ENCODE measurements at regions not wholly inside any gene's neighbourhood (a gene's known extent, or its start where the extent isn't known, plus 50 kb on each side); places are given as distances from the start of the nearest gene placed in this dataset.

GRCh38 chr2:195477248-195477995 is 179.6 kb upstream of the SLC39A10 start:
- Histone ChIP-seq H3K4me1 (peaks cover 0 to 4% (median 0%) of the 10 kb centered on the region in 6 donors), H3K27ac (no peak overlapping the region), H3K9me3 (no peaks in the 10 kb centered on the region), H3K36me3 (no peaks in the 10 kb centered on the region), H3K4me3 (no peak overlapping the region), H3K27me3 (replicated peaks in 1 of 7) (no peaks in the 10 kb centered on the region)
- no peak for DNase-seq
- 56 to 70% (median 61%) methylated on average over 2 of the region's 2 CpGs for WGBS, 5 donors
- no peak for TF ChIP-seq POLR2AphosphoS5 (IDR thresholded peaks at IDR 0.05)
- TF ChIP-seq, protein P1, sequence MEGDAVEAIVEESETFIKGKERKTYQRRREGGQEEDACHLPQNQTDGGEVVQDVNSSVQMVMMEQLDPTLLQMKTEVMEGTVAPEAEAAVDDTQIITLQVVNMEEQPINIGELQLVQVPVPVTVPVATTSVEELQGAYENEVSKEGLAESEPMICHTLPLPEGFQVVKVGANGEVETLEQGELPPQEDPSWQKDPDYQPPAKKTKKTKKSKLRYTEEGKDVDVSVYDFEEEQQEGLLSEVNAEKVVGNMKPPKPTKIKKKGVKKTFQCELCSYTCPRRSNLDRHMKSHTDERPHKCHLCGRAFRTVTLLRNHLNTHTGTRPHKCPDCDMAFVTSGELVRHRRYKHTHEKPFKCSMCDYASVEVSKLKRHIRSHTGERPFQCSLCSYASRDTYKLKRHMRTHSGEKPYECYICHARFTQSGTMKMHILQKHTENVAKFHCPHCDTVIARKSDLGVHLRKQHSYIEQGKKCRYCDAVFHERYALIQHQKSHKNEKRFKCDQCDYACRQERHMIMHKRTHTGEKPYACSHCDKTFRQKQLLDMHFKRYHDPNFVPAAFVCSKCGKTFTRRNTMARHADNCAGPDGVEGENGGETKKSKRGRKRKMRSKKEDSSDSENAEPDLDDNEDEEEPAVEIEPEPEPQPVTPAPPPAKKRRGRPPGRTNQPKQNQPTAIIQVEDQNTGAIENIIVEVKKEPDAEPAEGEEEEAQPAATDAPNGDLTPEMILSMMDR (IDR thresholded peaks at IDR 0.05 in 8 of 11, conservative IDR thresholded peaks at IDR 0.05 in 3 of 11), result no peak
- intact Hi-C loops (cut with DNase I; ENCODE audit: low total_unique reads), result no loop called here

DNA sequence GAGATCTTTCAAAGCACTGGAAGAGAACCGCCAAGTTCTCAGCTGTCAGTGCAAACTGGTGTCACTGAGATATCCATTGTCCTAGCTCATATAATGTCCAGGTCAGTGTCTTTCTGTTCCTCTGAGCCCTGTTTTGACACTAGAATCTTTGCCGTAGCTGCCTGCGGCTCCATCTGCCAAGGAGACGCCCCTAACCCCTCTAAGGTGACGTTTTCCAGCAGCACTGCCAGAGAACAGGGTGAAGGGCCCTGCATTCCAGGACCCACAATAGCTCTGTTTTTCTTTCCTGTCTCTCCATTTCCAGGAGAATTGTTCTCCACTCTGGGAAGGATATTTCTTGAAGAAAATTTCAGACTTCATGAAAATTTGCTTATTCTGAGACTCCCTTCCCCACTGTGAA is 181.7 kb upstream of the SLC39A10 start:
- DNase-seq, result no peak
- 81 to 92% (median 87%) methylated on average over 5 of the region's 5 CpGs for WGBS, 5 donors
- TF ChIP-seq, protein P1 (IDR thresholded peaks at IDR 0.05 in 8 of 11, conservative IDR thresholded peaks at IDR 0.05 in 3 of 11), result no peak
- no peak for TF ChIP-seq POLR2AphosphoS5 (IDR thresholded peaks at IDR 0.05)
- TF ChIP-seq POLR2A (IDR thresholded peaks at IDR 0.05), result no peak
- Histone ChIP-seq H3K36me3 (no peaks in the 10 kb centered on the region), H3K9me3 (no peaks in the 10 kb centered on the region), H3K27me3 (replicated peaks in 1 of 7) (no peaks in the 10 kb centered on the region), H3K4me3 (no peak overlapping the region), H3K27ac (no peak overlapping the region), H3K4me1 (peaks cover 0 to 10% (median 0%) of the 10 kb centered on the region in 6 donors)
- intact Hi-C loops (cut with DNase I; ENCODE audit: low total_unique reads), result no loop called here

DNA sequence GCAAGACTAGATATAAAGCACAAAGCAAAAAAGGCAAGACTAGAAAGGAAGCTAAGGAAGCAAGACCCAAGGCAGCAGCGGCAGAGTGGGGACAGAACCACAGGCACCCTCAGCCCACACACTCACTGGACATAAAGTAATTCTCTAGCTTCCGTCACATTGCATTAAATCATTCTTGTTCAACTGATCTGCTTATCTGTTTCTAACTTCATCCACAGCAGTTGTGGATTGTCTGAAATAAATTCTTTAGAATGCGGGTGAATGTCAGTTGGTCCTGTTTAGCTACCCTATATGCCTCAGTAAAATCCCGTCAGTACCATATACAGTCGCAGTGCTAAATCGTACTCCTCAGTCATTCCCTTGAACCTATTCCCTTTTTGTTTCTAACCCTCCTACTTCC is 183.2 kb upstream of the SLC39A10 start:
- Histone ChIP-seq H3K27me3 (replicated peaks in 1 of 7) (no peaks in the 10 kb centered on the region), H3K36me3 (no peaks in the 10 kb centered on the region), H3K4me1 (peaks cover 0 to 20% (median 0%) of the 10 kb centered on the region in 6 donors), H3K9me3 (no peaks in the 10 kb centered on the region), H3K27ac (no peak overlapping the region), H3K4me3 (no peak overlapping the region)
- TF ChIP-seq POLR2A (IDR thresholded peaks at IDR 0.05) (no peak), POLR2AphosphoS5 (IDR thresholded peaks at IDR 0.05) (no peak)
- TF ChIP-seq, protein P1 (IDR thresholded peaks at IDR 0.05 in 8 of 11, conservative IDR thresholded peaks at IDR 0.05 in 3 of 11), result no peak
- intact Hi-C loops (cut with DNase I; ENCODE audit: low total_unique reads), result no loop called here
- no peak for DNase-seq
- 55 to 74% (median 67%) methylated on average over 6 of the region's 6 CpGs for WGBS, 5 donors

GRCh38 chr2:195472501-195473234 is 184.4 kb upstream of the SLC39A10 start:
- intact Hi-C loops (cut with DNase I; ENCODE audit: low total_unique reads), result no loop called here
- TF ChIP-seq POLR2AphosphoS5 (IDR thresholded peaks at IDR 0.05), result no peak
- no peak for TF ChIP-seq POLR2A (IDR thresholded peaks at IDR 0.05)
- TF ChIP-seq, protein P1 (IDR thresholded peaks at IDR 0.05 in 8 of 11, conservative IDR thresholded peaks at IDR 0.05 in 3 of 11), result no peak
- Histone ChIP-seq H3K27ac (peak overlapping the region in 7 of 8 donors; percentile 9 to 64 (median 39)), H3K4me1 (peaks cover 0 to 29% (median 1%) of the 10 kb centered on the region in 6 donors), H3K36me3 (no peaks in the 10 kb centered on the region), H3K27me3 (replicated peaks in 1 of 7) (no peaks in the 10 kb centered on the region), H3K9me3 (no peaks in the 10 kb centered on the region), H3K4me3 (no peak overlapping the region)
- WGBS, 5 donors, result 62 to 75% (median 66%) methylated on average over 3 of the region's 3 CpGs
- no peak for DNase-seq

Measured in spleen (tissue), 11 donors.